ENCODE measurements at regions not wholly inside any gene's neighbourhood (a gene's known extent, or its start where the extent isn't known, plus 50 kb on each side); places are given as distances from the start of the nearest gene placed in this dataset.
"Not testable (repeated sequence)": the region's sequence is repeated elsewhere in the genome, so short reads cannot be mapped to it uniquely, and the experiment has no call there.

DNA sequence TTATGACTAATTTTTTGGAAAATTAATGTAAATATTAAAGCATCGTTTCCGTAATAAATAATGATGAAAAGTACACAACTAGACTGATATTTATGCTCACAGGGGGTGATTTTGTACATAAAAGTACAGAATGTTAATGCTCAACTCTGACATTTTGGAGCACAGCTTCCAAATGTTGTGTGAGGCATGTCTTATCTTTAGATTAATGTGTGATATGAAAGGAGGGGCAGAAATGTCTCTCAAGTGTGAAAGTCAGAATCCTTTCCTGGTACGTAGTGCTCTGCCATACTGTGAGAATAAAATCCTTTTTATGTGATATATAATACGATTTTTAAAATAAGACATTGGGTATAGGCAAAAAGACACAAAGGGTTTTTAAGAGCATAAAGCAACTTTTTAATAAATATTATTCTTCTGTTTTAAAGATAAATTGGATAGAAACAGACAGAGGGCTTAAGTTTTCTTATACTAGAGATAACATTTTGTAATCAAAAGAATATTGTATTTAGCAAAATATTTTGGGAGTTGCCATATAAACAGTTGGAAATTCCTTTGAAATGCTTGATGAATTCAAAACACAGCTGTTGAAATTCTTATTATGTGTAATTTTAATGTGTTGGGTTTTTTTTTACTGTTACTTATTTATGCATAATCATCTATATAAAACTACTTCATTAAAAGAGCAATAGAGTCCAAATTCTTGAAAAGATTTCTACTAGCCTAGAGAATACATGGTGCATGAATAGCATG lies 389.7 kb downstream of the RAP2B start:
- H3K36me3 ChIP-seq (ENCODE audit: control insufficient read depth in 3 of 3, insufficient read depth in 2 of 3, low read depth in 1 of 3, low read length in 3 of 3): no peaks in the 10 kb centered on the region
- no peak overlapping the region for H3K4me3 ChIP-seq (ENCODE audit: low read depth in 1 of 3, low read length in 3 of 3)
- no peak overlapping the region for H3K27ac ChIP-seq (ENCODE audit: low read depth in 1 of 3, low read length in 2 of 3)
- no peaks in the 10 kb centered on the region for H3K9me3 ChIP-seq (ENCODE audit: control insufficient read depth in 2 of 2, insufficient read depth in 1 of 2, low read depth in 1 of 2, low read length in 1 of 2)
- DNase-seq (no peak), FAIRE-seq (no peak)
- H3K27me3 ChIP-seq (ENCODE audit: control insufficient read depth in 3 of 3, insufficient read depth in 3 of 3, low read length in 3 of 3): peaks cover 0 to 4% (median 0%) of the 10 kb centered on the region in 3 donors
- H3K4me1 ChIP-seq (ENCODE audit: control insufficient read depth in 3 of 3, insufficient read depth in 2 of 3, low read depth in 1 of 3, low read length in 2 of 3): no peaks in the 10 kb centered on the region
- 58 to 65% (median 60%) methylated on average over 4 of the region's 4 CpGs for WGBS, 3 donors

DNA sequence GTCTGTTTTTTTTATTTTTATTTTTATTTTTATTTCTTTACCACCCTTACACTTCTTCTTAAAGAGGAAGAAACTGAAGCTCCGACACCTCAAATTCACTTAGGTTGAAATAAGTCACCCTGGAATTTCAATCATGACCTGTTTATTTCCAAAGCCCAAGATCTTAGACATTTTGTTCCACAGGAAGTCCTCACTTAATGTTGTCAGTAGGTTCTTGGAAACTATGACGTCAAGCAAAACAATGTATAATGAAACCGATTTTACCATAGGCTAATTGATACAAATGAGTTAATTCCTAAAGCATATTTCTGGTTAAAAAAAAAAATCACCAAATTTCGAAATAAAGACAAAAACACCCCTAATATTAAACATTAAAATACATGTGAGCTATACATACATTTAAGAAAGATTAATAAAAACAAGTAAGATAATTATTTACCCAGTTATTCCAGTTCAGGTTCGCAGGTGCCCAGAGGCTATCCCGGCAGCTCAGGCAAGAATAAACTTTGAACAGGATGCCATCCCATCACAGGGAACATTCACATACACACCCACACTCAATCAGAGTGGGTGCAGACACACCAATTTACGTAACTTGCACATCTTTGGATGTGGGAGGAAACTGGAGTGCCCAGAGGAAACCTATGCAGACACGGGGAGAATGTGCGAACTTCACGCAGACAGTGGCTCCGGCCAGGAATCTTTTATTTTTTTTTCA lies 391.0 kb downstream of the RAP2B start:
- H3K27me3 ChIP-seq (ENCODE audit: control insufficient read depth in 3 of 3, insufficient read depth in 3 of 3, low read length in 3 of 3): peaks cover 0 to 2% (median 0%) of the 10 kb centered on the region in 3 donors
- no peak overlapping the region for H3K27ac ChIP-seq (ENCODE audit: low read depth in 1 of 3, low read length in 2 of 3)
- H3K4me1 ChIP-seq (ENCODE audit: control insufficient read depth in 3 of 3, insufficient read depth in 2 of 3, low read depth in 1 of 3, low read length in 2 of 3): no peaks in the 10 kb centered on the region
- no peaks in the 10 kb centered on the region for H3K9me3 ChIP-seq (ENCODE audit: control insufficient read depth in 2 of 2, insufficient read depth in 1 of 2, low read depth in 1 of 2, low read length in 1 of 2)
- FAIRE-seq (no peak), DNase-seq (no peak)
- H3K4me3 ChIP-seq (ENCODE audit: low read depth in 1 of 3, low read length in 3 of 3): no peak overlapping the region
- no peaks in the 10 kb centered on the region for H3K36me3 ChIP-seq (ENCODE audit: control insufficient read depth in 3 of 3, insufficient read depth in 2 of 3, low read depth in 1 of 3, low read length in 3 of 3)
- 67 to 73% (median 72%) methylated on average over 11 of the region's 11 CpGs for WGBS, 3 donors

GRCh38 chr3:153553605-153553945 lies 391.5 kb downstream of the RAP2B start:
- Histone ChIP-seq H3K9me3 (ENCODE audit: control insufficient read depth in 2 of 2, insufficient read depth in 1 of 2, low read depth in 1 of 2, low read length in 1 of 2) (no peaks in the 10 kb centered on the region), H3K36me3 (ENCODE audit: control insufficient read depth in 3 of 3, insufficient read depth in 2 of 3, low read depth in 1 of 3, low read length in 3 of 3) (no peaks in the 10 kb centered on the region), H3K4me3 (ENCODE audit: low read depth in 1 of 3, low read length in 3 of 3) (no peak overlapping the region), H3K27me3 (ENCODE audit: control insufficient read depth in 3 of 3, insufficient read depth in 3 of 3, low read length in 3 of 3) (no peaks in the 10 kb centered on the region), H3K27ac (ENCODE audit: low read depth in 1 of 3, low read length in 2 of 3) (peak overlapping the region in 1 of 3 donors; percentile 20), H3K4me1 (ENCODE audit: control insufficient read depth in 3 of 3, insufficient read depth in 2 of 3, low read depth in 1 of 3, low read length in 2 of 3) (no peaks in the 10 kb centered on the region)
- FAIRE-seq (no peak), DNase-seq (no peak)
- WGBS, 3 donors: 53 to 70% (median 70%) methylated on average over 2 of the region's 2 CpGs

- no peak for FAIRE-seq
- H3K27ac ChIP-seq (ENCODE audit: low read depth in 1 of 3, low read length in 2 of 3): no peak overlapping the region
- WGBS, 3 donors: 23 to 59% (median 42%) methylated on average over 2 of the region's 2 CpGs
- H3K27me3 ChIP-seq (ENCODE audit: control insufficient read depth in 3 of 3, insufficient read depth in 3 of 3, low read length in 3 of 3): no peaks in the 10 kb centered on the region
- no peaks in the 10 kb centered on the region for H3K4me1 ChIP-seq (ENCODE audit: control insufficient read depth in 3 of 3, insufficient read depth in 2 of 3, low read depth in 1 of 3, low read length in 2 of 3)
- H3K4me3 ChIP-seq (ENCODE audit: low read depth in 1 of 3, low read length in 3 of 3): no peak overlapping the region
- DNase-seq: no peak
- H3K36me3 ChIP-seq (ENCODE audit: control insufficient read depth in 3 of 3, insufficient read depth in 2 of 3, low read depth in 1 of 3, low read length in 3 of 3): no peaks in the 10 kb centered on the region
- no peaks in the 10 kb centered on the region for H3K9me3 ChIP-seq (ENCODE audit: control insufficient read depth in 2 of 2, insufficient read depth in 1 of 2, low read depth in 1 of 2, low read length in 1 of 2)
Observed at GRCh38 chr3:153555919-153556318, 393.9 kb downstream of the RAP2B start.

- 61 to 83% (median 74%) methylated on average over 1 of the region's 1 CpG for WGBS, 3 donors
- DNase-seq; H3K4me1 ChIP-seq (ENCODE audit: control insufficient read depth in 3 of 3, insufficient read depth in 2 of 3, low read depth in 1 of 3, low read length in 2 of 3); H3K27me3 ChIP-seq (ENCODE audit: control insufficient read depth in 3 of 3, insufficient read depth in 3 of 3, low read length in 3 of 3); FAIRE-seq; H3K27ac ChIP-seq (ENCODE audit: low read depth in 1 of 3, low read length in 2 of 3); H3K4me3 ChIP-seq (ENCODE audit: low read depth in 1 of 3, low read length in 3 of 3); H3K36me3 ChIP-seq (ENCODE audit: control insufficient read depth in 3 of 3, insufficient read depth in 2 of 3, low read depth in 1 of 3, low read length in 3 of 3): not testable (repeated sequence)
- peaks cover 4 to 20% of the 10 kb centered on the region in 2 donors for H3K9me3 ChIP-seq (ENCODE audit: control insufficient read depth in 2 of 2, insufficient read depth in 1 of 2, low read depth in 1 of 2, low read length in 1 of 2)
Observed at GRCh38 chr3:153559366-153559765, 397.3 kb downstream of the RAP2B start.

- Histone ChIP-seq H3K27ac (ENCODE audit: low read depth in 1 of 3, low read length in 2 of 3) (no peak overlapping the region), H3K36me3 (ENCODE audit: control insufficient read depth in 3 of 3, insufficient read depth in 2 of 3, low read depth in 1 of 3, low read length in 3 of 3) (no peaks in the 10 kb centered on the region), H3K4me3 (ENCODE audit: low read depth in 1 of 3, low read length in 3 of 3) (no peak overlapping the region), H3K9me3 (ENCODE audit: control insufficient read depth in 2 of 2, insufficient read depth in 1 of 2, low read depth in 1 of 2, low read length in 1 of 2) (peaks cover 5 to 27% of the 10 kb centered on the region in 2 donors), H3K27me3 (ENCODE audit: control insufficient read depth in 3 of 3, insufficient read depth in 3 of 3, low read length in 3 of 3) (no peaks in the 10 kb centered on the region), H3K4me1 (ENCODE audit: control insufficient read depth in 3 of 3, insufficient read depth in 2 of 3, low read depth in 1 of 3, low read length in 2 of 3) (no peaks in the 10 kb centered on the region)
- FAIRE-seq (no peak), DNase-seq (no peak)
- WGBS, 3 donors: 55 to 90% (median 63%) methylated on average over 1 of the region's 1 CpG
Observed at GRCh38 chr3:153567011-153567410, 405.0 kb downstream of the RAP2B start.

- no peak for DNase-seq
- no peak overlapping the region for H3K27ac ChIP-seq (ENCODE audit: low read depth in 1 of 3, low read length in 2 of 3)
- H3K9me3 ChIP-seq (ENCODE audit: control insufficient read depth in 2 of 2, insufficient read depth in 1 of 2, low read depth in 1 of 2, low read length in 1 of 2): peaks cover 5 to 25% of the 10 kb centered on the region in 2 donors
- H3K27me3 ChIP-seq (ENCODE audit: control insufficient read depth in 3 of 3, insufficient read depth in 3 of 3, low read length in 3 of 3): no peaks in the 10 kb centered on the region
- no peak overlapping the region for H3K4me3 ChIP-seq (ENCODE audit: low read depth in 1 of 3, low read length in 3 of 3)
- FAIRE-seq: no peak
- no peaks in the 10 kb centered on the region for H3K4me1 ChIP-seq (ENCODE audit: control insufficient read depth in 3 of 3, insufficient read depth in 2 of 3, low read depth in 1 of 3, low read length in 2 of 3)
- no peaks in the 10 kb centered on the region for H3K36me3 ChIP-seq (ENCODE audit: control insufficient read depth in 3 of 3, insufficient read depth in 2 of 3, low read depth in 1 of 3, low read length in 3 of 3)
Observed at GRCh38 chr3:153567556-153567955, 405.5 kb downstream of the RAP2B start.

DNA sequence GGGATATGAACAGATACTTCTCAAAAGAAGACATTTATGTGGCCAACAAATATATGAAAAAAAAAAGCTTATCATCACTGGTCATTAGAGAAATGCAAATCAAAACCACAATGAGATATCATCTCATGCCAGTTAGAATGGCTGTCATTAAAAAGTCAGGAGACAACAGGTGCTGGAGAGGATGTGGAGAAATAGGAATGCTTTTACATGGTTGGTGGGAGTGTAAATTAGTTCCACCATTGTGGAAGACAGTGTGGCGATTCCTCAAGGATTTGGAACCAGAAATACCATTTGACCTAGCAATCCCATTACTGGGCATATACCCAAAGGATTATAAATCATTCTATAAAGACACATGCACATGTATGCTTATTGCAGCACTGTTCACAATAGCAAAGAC lies 408.5 kb downstream of the RAP2B start:
- not testable (repeated sequence) for H3K27me3 ChIP-seq (ENCODE audit: control insufficient read depth in 3 of 3, insufficient read depth in 3 of 3, low read length in 3 of 3); H3K4me1 ChIP-seq (ENCODE audit: control insufficient read depth in 3 of 3, insufficient read depth in 2 of 3, low read depth in 1 of 3, low read length in 2 of 3); H3K36me3 ChIP-seq (ENCODE audit: control insufficient read depth in 3 of 3, insufficient read depth in 2 of 3, low read depth in 1 of 3, low read length in 3 of 3); FAIRE-seq; H3K4me3 ChIP-seq (ENCODE audit: low read depth in 1 of 3, low read length in 3 of 3); H3K27ac ChIP-seq (ENCODE audit: low read depth in 1 of 3, low read length in 2 of 3); DNase-seq; H3K9me3 ChIP-seq (ENCODE audit: control insufficient read depth in 2 of 2, insufficient read depth in 1 of 2, low read depth in 1 of 2, low read length in 1 of 2)
- 67 to 89% (median 81%) methylated on average over 1 of the region's 1 CpG for WGBS, 3 donors
